ENCODE measurements at regions not wholly inside any gene's neighbourhood (a gene's known extent, or its start where the extent isn't known, plus 50 kb on each side); places are given as distances from the start of the nearest gene placed in this dataset.

GRCh38 chr2:15769235-15769634, 171.1 kb upstream of the MYCN start:
- H3K27me3 ChIP-seq, result no peaks in the 10 kb centered on the region
- 78 to 80% methylated on average over 3 of the region's 3 CpGs for WGBS, 2 donors
- no peak overlapping the region for H3K4me3 ChIP-seq
- ATAC-seq (ENCODE audit: low FRiP score in 2 of 2) (no peak), DNase-seq (no peak)
- H3K27ac ChIP-seq, result no peak overlapping the region
- TF ChIP-seq POLR2A (IDR thresholded peaks at IDR 0.05) (no peak), CTCF (IDR thresholded peaks at IDR 0.05) (no peak), POLR2AphosphoS5 (IDR thresholded peaks at IDR 0.05) (no peak)
- H3K4me1 ChIP-seq, result no peaks in the 10 kb centered on the region
- no peaks in the 10 kb centered on the region for H3K9me3 ChIP-seq
- H3K36me3 ChIP-seq, result no peaks in the 10 kb centered on the region

GRCh38 chr2:15769676-15770547, 170.4 kb upstream of the MYCN start:
- no peak for ATAC-seq (ENCODE audit: low FRiP score in 2 of 2)
- no peak for TF ChIP-seq POLR2A (IDR thresholded peaks at IDR 0.05)
- no peak for TF ChIP-seq POLR2AphosphoS5 (IDR thresholded peaks at IDR 0.05)
- TF ChIP-seq EP300 (IDR thresholded peaks at IDR 0.05), result no peak
- TF ChIP-seq CTCF (IDR thresholded peaks at IDR 0.05), result no peak
- H3K36me3 ChIP-seq, result no peaks in the 10 kb centered on the region
- no peak overlapping the region for H3K4me3 ChIP-seq
- H3K27ac ChIP-seq, result no peak overlapping the region
- no peaks in the 10 kb centered on the region for H3K27me3 ChIP-seq
- DNase-seq, result peak in 1 of 2 donors; percentile 51
- H3K9me3 ChIP-seq, result no peaks in the 10 kb centered on the region
- no peaks in the 10 kb centered on the region for H3K4me1 ChIP-seq
- WGBS, 2 donors, result 80 to 86% methylated on average over 11 to 17 of the region's 17 CpGs

GRCh38 chr2:15770606-15771005, 169.7 kb upstream of the MYCN start:
- WGBS, 2 donors, result 88 to 97% methylated on average over 4 to 12 of the region's 12 CpGs
- TF ChIP-seq CTCF (IDR thresholded peaks at IDR 0.05) (no peak), POLR2AphosphoS5 (IDR thresholded peaks at IDR 0.05) (no peak), EP300 (IDR thresholded peaks at IDR 0.05) (no peak), POLR2A (IDR thresholded peaks at IDR 0.05) (no peak)
- Histone ChIP-seq H3K27ac (no peak overlapping the region), H3K4me1 (no peaks in the 10 kb centered on the region), H3K4me3 (no peak overlapping the region), H3K9me3 (no peaks in the 10 kb centered on the region), H3K27me3 (no peaks in the 10 kb centered on the region), H3K36me3 (no peaks in the 10 kb centered on the region)
- no peak for ATAC-seq (ENCODE audit: low FRiP score in 2 of 2)
- DNase-seq, result no peak

GRCh38 chr2:15771124-15771523, 169.2 kb upstream of the MYCN start:
- no peak for ATAC-seq (ENCODE audit: low FRiP score in 2 of 2)
- no peaks in the 10 kb centered on the region for H3K9me3 ChIP-seq
- H3K4me3 ChIP-seq, result no peak overlapping the region
- TF ChIP-seq EP300 (IDR thresholded peaks at IDR 0.05) (no peak), POLR2A (IDR thresholded peaks at IDR 0.05) (no peak), POLR2AphosphoS5 (IDR thresholded peaks at IDR 0.05) (no peak), CTCF (IDR thresholded peaks at IDR 0.05) (no peak)
- H3K27ac ChIP-seq, result no peak overlapping the region
- no peaks in the 10 kb centered on the region for H3K27me3 ChIP-seq
- no peaks in the 10 kb centered on the region for H3K36me3 ChIP-seq
- no peak for DNase-seq
- H3K4me1 ChIP-seq, result no peaks in the 10 kb centered on the region
- 83 to 94% methylated on average over 4 to 7 of the region's 7 CpGs for WGBS, 2 donors

GRCh38 chr2:15772086-15772595, 168.2 kb upstream of the MYCN start:
- ATAC-seq (ENCODE audit: low FRiP score in 2 of 2) (no peak), DNase-seq (no peak)
- H3K27ac ChIP-seq, result no peak overlapping the region
- H3K27me3 ChIP-seq, result no peaks in the 10 kb centered on the region
- no peaks in the 10 kb centered on the region for H3K9me3 ChIP-seq
- 76 to 84% methylated on average over 10 of the region's 10 CpGs for WGBS, 2 donors
- TF ChIP-seq POLR2AphosphoS5 (IDR thresholded peaks at IDR 0.05) (no peak), POLR2A (IDR thresholded peaks at IDR 0.05) (no peak), EP300 (IDR thresholded peaks at IDR 0.05) (no peak), CTCF (IDR thresholded peaks at IDR 0.05) (no peak)
- H3K4me1 ChIP-seq, result no peaks in the 10 kb centered on the region
- H3K36me3 ChIP-seq, result no peaks in the 10 kb centered on the region
- H3K4me3 ChIP-seq, result no peak overlapping the region
